ENCODE measurements at regions not wholly inside any gene's neighbourhood (a gene's known extent, or its start where the extent isn't known, plus 50 kb on each side); places are given as distances from the start of the nearest gene placed in this dataset.

DNA sequence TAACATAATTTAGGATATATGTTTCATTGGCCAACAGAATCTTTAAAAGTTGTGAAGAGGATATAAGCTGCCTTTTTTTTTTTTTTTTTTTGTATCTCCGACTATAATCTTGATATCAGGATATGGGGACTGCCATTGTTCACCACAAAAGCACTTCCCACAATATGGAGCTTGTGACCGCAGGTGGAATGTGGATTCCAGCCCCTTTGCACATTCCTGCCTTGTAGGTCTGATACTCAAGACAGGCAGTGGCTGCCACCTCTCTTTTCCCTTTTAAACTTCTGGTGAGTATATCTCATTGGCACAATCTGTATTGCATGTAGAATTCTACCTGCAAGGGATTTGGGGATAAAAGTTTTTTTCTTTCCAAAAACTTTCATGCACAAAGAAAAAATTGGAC is 272.7 kb upstream of the VWC2 start:
- TF ChIP-seq CTCF (IDR thresholded peaks at IDR 0.05) (no peak), POLR2A (IDR thresholded peaks at IDR 0.05) (no peak), POLR2AphosphoS5 (IDR thresholded peaks at IDR 0.05) (no peak)

Measured in upper lobe of left lung (tissue), 4 donors.